GM18873 (cell line): ENCODE measurements at regions not wholly inside any gene's neighbourhood (a gene's known extent, or its start where the extent isn't known, plus 50 kb on each side); places are given as distances from the start of the nearest gene placed in this dataset.

Experiments used
- ATAC-seq: cut with Tn5 transposase; IDR thresholded peaks from one replicate; pipeline ENCODE4 v1.9.1; 2021; ENCODE audit warnings: mild to moderate bottlenecking, moderate library complexity, moderate number of reproducible peaks; ENCODE audit not compliant: unreplicated experiment, low FRiP score

GRCh38 chr1:56200442-56200841 lies 378.9 kb downstream of the PLPP3 start:
- no peak for ATAC-seq

GRCh38 chr1:56199956-56200355 lies 379.4 kb downstream of the PLPP3 start:
- no peak for ATAC-seq

GRCh38 chr1:56199061-56199460 lies 380.3 kb downstream of the PLPP3 start:
- ATAC-seq = no peak

- no peak for ATAC-seq
Observed at GRCh38 chr1:56197946-56198345, 381.4 kb downstream of the PLPP3 start.

- no peak for ATAC-seq
Observed at GRCh38 chr1:56196839-56197238, 382.5 kb downstream of the PLPP3 start.

- no peak for ATAC-seq
Observed at GRCh38 chr1:56194701-56195300, 384.6 kb downstream of the PLPP3 start.

- ATAC-seq = no peak
Observed at GRCh38 chr1:56193656-56194055, 385.7 kb downstream of the PLPP3 start.

- ATAC-seq = no peak
Observed at GRCh38 chr1:56191369-56191768, 388.0 kb downstream of the PLPP3 start.

- ATAC-seq = no peak
Observed at GRCh38 chr1:56190806-56191365, 388.5 kb downstream of the PLPP3 start.

GRCh38 chr1:56189946-56190805 lies 389.2 kb downstream of the PLPP3 start:
- ATAC-seq = no peak

GRCh38 chr1:56189454-56189853 lies 389.9 kb downstream of the PLPP3 start:
- no peak for ATAC-seq

GRCh38 chr1:56188855-56189254 lies 390.5 kb downstream of the PLPP3 start:
- no peak for ATAC-seq

GRCh38 chr1:56188221-56188620 lies 391.1 kb downstream of the PLPP3 start:
- ATAC-seq = no peak

GRCh38 chr1:56187405-56187804 lies 392.0 kb downstream of the PLPP3 start:
- ATAC-seq = no peak

GRCh38 chr1:56185493-56185892 lies 393.9 kb downstream of the PLPP3 start:
- no peak for ATAC-seq

GRCh38 chr1:56183151-56183550 lies 396.2 kb downstream of the PLPP3 start:
- no peak for ATAC-seq

GRCh38 chr1:56180520-56181190 lies 398.7 kb downstream of the PLPP3 start:
- no peak for ATAC-seq

GRCh38 chr1:56179543-56179942 lies 399.8 kb downstream of the PLPP3 start:
- ATAC-seq = no peak

GRCh38 chr1:56175211-56175610 lies 404.2 kb downstream of the PLPP3 start:
- no peak for ATAC-seq

- no peak for ATAC-seq
Observed at GRCh38 chr1:56174176-56174885, 405.0 kb downstream of the PLPP3 start.

GRCh38 chr1:56173736-56174135 lies 405.6 kb downstream of the PLPP3 start:
- no peak for ATAC-seq
